ENCODE measurements at regions not wholly inside any gene's neighbourhood (a gene's known extent, or its start where the extent isn't known, plus 50 kb on each side); places are given as distances from the start of the nearest gene placed in this dataset.

DNA sequence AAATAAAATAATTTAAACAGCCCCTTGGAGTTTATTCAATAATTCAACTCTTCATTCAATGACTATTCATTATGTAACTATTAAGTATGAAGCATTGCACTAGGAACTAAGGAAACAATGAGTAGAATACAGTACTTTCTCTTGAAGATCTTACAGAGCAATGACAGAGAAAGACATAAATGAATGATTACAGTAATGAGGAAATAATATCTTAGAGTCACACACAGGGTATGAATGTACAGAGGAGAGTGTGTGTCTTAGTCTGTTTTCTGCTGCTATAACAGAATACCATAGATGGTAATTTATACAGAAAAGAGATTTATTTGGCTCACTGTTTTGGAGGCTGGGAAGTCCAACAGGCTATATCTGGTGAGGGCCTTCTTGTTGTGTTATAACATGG lies 120.5 kb upstream of the NRBF2 start:
- H3K79me2 ChIP-seq (ENCODE audit: insufficient read depth, low read length): no peaks in the 10 kb centered on the region
- intact Hi-C loops (cut with micrococcal nuclease): no loop called here
- RAD21 ChIA-PET (ENCODE audit: low non-redundant PET in 1 of 2, low total read pairs in 2 of 2, uncharacterized antibody in 2 of 2, unreplicated experiment in 2 of 2): no interaction called here
- no peaks in the 10 kb centered on the region for H3K4me1 ChIP-seq (ENCODE audit: control insufficient read depth in 1 of 2, insufficient read depth in 2 of 2, low read length in 2 of 2)
- no peak for ATAC-seq
- no peak overlapping the region for H3K4me3 ChIP-seq (replicated peaks in 1 of 2; ENCODE audit: low read depth in 1 of 2, low read length in 2 of 2)
- H3K9ac ChIP-seq (ENCODE audit: low read length): no peak overlapping the region
- no peaks in the 10 kb centered on the region for H3K27me3 ChIP-seq (ENCODE audit: insufficient read depth, low read length)
- no peaks in the 10 kb centered on the region for H3K9me3 ChIP-seq (ENCODE audit: control insufficient read depth in 1 of 2, insufficient read depth in 1 of 2, low read depth in 1 of 2, low read length in 2 of 2)
- CTCF ChIA-PET: no interaction called here
- no peak overlapping the region for H3K27ac ChIP-seq (ENCODE audit: low read depth, low read length)
- H4K20me1 ChIP-seq (ENCODE audit: insufficient read depth): no peaks in the 10 kb centered on the region
- TF ChIP-seq, protein P1, sequence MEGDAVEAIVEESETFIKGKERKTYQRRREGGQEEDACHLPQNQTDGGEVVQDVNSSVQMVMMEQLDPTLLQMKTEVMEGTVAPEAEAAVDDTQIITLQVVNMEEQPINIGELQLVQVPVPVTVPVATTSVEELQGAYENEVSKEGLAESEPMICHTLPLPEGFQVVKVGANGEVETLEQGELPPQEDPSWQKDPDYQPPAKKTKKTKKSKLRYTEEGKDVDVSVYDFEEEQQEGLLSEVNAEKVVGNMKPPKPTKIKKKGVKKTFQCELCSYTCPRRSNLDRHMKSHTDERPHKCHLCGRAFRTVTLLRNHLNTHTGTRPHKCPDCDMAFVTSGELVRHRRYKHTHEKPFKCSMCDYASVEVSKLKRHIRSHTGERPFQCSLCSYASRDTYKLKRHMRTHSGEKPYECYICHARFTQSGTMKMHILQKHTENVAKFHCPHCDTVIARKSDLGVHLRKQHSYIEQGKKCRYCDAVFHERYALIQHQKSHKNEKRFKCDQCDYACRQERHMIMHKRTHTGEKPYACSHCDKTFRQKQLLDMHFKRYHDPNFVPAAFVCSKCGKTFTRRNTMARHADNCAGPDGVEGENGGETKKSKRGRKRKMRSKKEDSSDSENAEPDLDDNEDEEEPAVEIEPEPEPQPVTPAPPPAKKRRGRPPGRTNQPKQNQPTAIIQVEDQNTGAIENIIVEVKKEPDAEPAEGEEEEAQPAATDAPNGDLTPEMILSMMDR (IDR thresholded peaks at IDR 0.05 in 2 of 3, conservative IDR thresholded peaks at IDR 0.05 in 1 of 3; ENCODE audit: borderline replicate concordance in 1 of 3, insufficient read depth in 1 of 3, low read depth in 2 of 3, low read length in 2 of 3): no peak
- TF ChIP-seq EZH2 (IDR thresholded peaks at IDR 0.05) (no peak), SP1 (IDR thresholded peaks at IDR 0.05; ENCODE audit: low read depth) (no peak)
- POLR2A ChIA-PET: no interaction called here
- no TSS peak for BruUV-seq (replicated peaks)
- no peaks in the 10 kb centered on the region for H3K9me2 ChIP-seq (ENCODE audit: insufficient read depth)
- H3K4me2 ChIP-seq (ENCODE audit: low read length): no peak overlapping the region
- H2AFZ ChIP-seq (ENCODE audit: low read depth, low read length, poor library complexity, severe bottlenecking): no peak overlapping the region
- no peaks in the 10 kb centered on the region for H3K36me3 ChIP-seq (ENCODE audit: control insufficient read depth in 1 of 2, insufficient read depth in 2 of 2, low read length in 2 of 2)
- DNase-seq (ENCODE audit: low read depth, low spot score): no peak

DNA sequence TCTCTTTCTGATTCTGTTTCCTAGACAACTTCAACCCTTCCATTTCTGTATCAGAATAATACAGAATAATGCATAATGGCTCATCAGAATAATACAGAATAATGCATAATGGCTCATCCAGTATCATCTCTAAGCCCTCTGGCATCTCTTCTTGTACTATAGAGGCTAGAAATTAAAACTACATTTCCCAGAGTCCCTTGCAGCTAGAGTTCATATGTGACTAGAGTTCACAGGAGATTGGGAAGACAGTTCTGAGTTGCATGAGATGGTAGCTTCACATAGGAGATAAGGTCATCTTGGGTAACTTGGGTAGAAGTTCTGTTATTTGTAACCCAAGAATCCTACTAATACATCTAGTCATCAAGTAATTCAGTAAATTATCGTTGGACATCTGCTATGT lies 122.9 kb upstream of the NRBF2 start:
- Histone ChIP-seq H3K4me1 (ENCODE audit: control insufficient read depth in 1 of 2, insufficient read depth in 2 of 2, low read length in 2 of 2) (no peaks in the 10 kb centered on the region), H3K9me3 (ENCODE audit: control insufficient read depth in 1 of 2, insufficient read depth in 1 of 2, low read depth in 1 of 2, low read length in 2 of 2) (no peaks in the 10 kb centered on the region), H4K20me1 (ENCODE audit: insufficient read depth) (no peaks in the 10 kb centered on the region), H3K27me3 (ENCODE audit: insufficient read depth, low read length) (no peaks in the 10 kb centered on the region), H3K4me2 (ENCODE audit: low read length) (no peak overlapping the region), H2AFZ (ENCODE audit: low read depth, low read length, poor library complexity, severe bottlenecking) (no peak overlapping the region), H3K36me3 (ENCODE audit: control insufficient read depth in 1 of 2, insufficient read depth in 2 of 2, low read length in 2 of 2) (no peaks in the 10 kb centered on the region), H3K79me2 (ENCODE audit: insufficient read depth, low read length) (no peaks in the 10 kb centered on the region), H3K27ac (ENCODE audit: low read depth, low read length) (no peak overlapping the region), H3K9ac (ENCODE audit: low read length) (no peak overlapping the region), H3K4me3 (replicated peaks in 1 of 2; ENCODE audit: low read depth in 1 of 2, low read length in 2 of 2) (no peak overlapping the region), H3K9me2 (ENCODE audit: insufficient read depth) (no peaks in the 10 kb centered on the region)
- TF ChIP-seq TCF7L2 (IDR thresholded peaks at IDR 0.05; ENCODE audit: borderline replicate concordance, extremely low read depth, insufficient read depth, insufficient read length) (no peak), POLR2AphosphoS5 (IDR thresholded peaks at IDR 0.05; ENCODE audit: low read depth, low read length) (no peak), CBX3 (IDR thresholded peaks at IDR 0.05; ENCODE audit: low read depth) (no peak), ZNF274 (IDR thresholded peaks at IDR 0.05; ENCODE audit: low read depth, low read length) (no peak), JUND (IDR thresholded peaks at IDR 0.05) (no peak)
- TF ChIP-seq, protein P2, sequence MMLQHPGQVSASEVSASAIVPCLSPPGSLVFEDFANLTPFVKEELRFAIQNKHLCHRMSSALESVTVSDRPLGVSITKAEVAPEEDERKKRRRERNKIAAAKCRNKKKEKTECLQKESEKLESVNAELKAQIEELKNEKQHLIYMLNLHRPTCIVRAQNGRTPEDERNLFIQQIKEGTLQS (IDR thresholded peaks at IDR 0.05): no peak
- ChIA-PET CTCF (no interaction called here), POLR2A (no interaction called here), RAD21 (ENCODE audit: low non-redundant PET in 1 of 2, low total read pairs in 2 of 2, uncharacterized antibody in 2 of 2, unreplicated experiment in 2 of 2) (no interaction called here)
- intact Hi-C loops (cut with micrococcal nuclease): no loop called here
- DNase-seq (ENCODE audit: low read depth, low spot score) (no peak), ATAC-seq (no peak)
- no TSS peak for BruUV-seq (replicated peaks)

Data from HCT116 (cell line).